ENCODE measurements at regions not wholly inside any gene's neighbourhood (a gene's known extent, or its start where the extent isn't known, plus 50 kb on each side); places are given as distances from the start of the nearest gene placed in this dataset.

GRCh38 chr2:21326152-21326551 lies 202.4 kb downstream of the TDRD15 start:
- TF ChIP-seq CTCF (IDR thresholded peaks at IDR 0.05) = no peak
- no peak for TF ChIP-seq EP300 (IDR thresholded peaks at IDR 0.05)
- TF ChIP-seq POLR2AphosphoS5 (IDR thresholded peaks at IDR 0.05) = no peak
- no peak for TF ChIP-seq POLR2A (IDR thresholded peaks at IDR 0.05)
